Esophagus squamous epithelium (tissue), 5 donors: ENCODE measurements at regions not wholly inside any gene's neighbourhood (a gene's known extent, or its start where the extent isn't known, plus 50 kb on each side); places are given as distances from the start of the nearest gene placed in this dataset.

Experiments used
- DNase-seq: peaks from one replicate; lab custom pipeline; 2025; lab: John Stamatoyannopoulos, UW
- H3K27ac ChIP-seq, 4 donors: fragments of 200-600 bp; sonication (generic); one replicate each; pipeline ENCODE4 v1.5.1; 2016 to 2019; ENCODE audit warnings: mild to moderate bottlenecking in 1 of 4
- H3K27me3 ChIP-seq, 4 donors: fragments of 200-600 bp; sonication (generic); 1 replicate in 3 of 4; 2 replicates in 1 of 4; pipeline versions ENCODE4 v1.5.1 to v1.6.0; 2017 to 2021; ENCODE audit warnings: antibody characterized with exemption in 1 of 4
- H3K36me3 ChIP-seq, 3 donors: fragments of 200-600 bp; sonication (generic); one replicate each; pipeline ENCODE4 v1.5.1; 2016 to 2019
- H3K4me1 ChIP-seq, 3 donors: fragments of 200-600 bp; sonication (generic); one replicate each; pipeline ENCODE4 v1.5.1; 2017 to 2019
- H3K4me3 ChIP-seq, 4 donors: fragments of 200-600 bp; sonication (generic); 1 replicate in 3 of 4; 2 replicates in 1 of 4; pipeline ENCODE4 v1.5.1; 2016 to 2019; ENCODE audit warnings: mild to moderate bottlenecking in 2 of 4, moderate library complexity in 1 of 4
- H3K9me3 ChIP-seq, 3 donors: fragments of 200-600 bp; sonication (generic); one replicate each; pipeline ENCODE4 v1.5.1; 2016 to 2019
- CTCF ChIP-seq, 6 experiments: fragments of 450-650 bp in 4 of 6; fragments of 200-600 bp in 2 of 6; sonication (generic) in 2 of 6; IDR thresholded peaks; one replicate each; pipeline ENCODE4 v1.5.1; 2016 to 2019; ENCODE audit warnings: antibody characterized with exemption in 6 of 6, mild to moderate bottlenecking in 4 of 6, moderate library complexity in 4 of 6
- POLR2A ChIP-seq, 4 donors: fragments of 450-650 bp; IDR thresholded peaks; one replicate each; pipeline ENCODE4 v1.6.1; 2017; ENCODE audit warnings: antibody characterized with exemption in 4 of 4, mild to moderate bottlenecking in 4 of 4, moderate library complexity in 3 of 4
- WGBS, 2 donors: methylation state at CpG; one replicate each; pipeline ENCODE4 v1.1.5; 2018; 5-methylcytosine and 5-hydroxymethylcytosine counted together
- intact Hi-C: fragments of 100-400 bp; cut with DNase I; formaldehyde crosslinking; loops from one replicate; pipeline ENCODE4 v1.15.0; 2022
- donor health status: DM: yes; HTN: yes; CAD: no.

GRCh38 chr16:5349101-5349500 lies 251.5 kb upstream of the EEF2KMT start:
- no peaks in the 10 kb centered on the region for H3K27me3 ChIP-seq
- WGBS, 2 donors: 89 to 95% methylated on average over 8 of the region's 8 CpGs

GRCh38 chr16:5347561-5347960 lies 250.0 kb upstream of the EEF2KMT start:
- intact Hi-C loops: no loop called here
- 78 to 85% methylated on average over 4 of the region's 4 CpGs for WGBS, 2 donors
- no peak for DNase-seq
- TF ChIP-seq CTCF (IDR thresholded peaks at IDR 0.05): no peak
- TF ChIP-seq POLR2A (IDR thresholded peaks at IDR 0.05): no peak
- Histone ChIP-seq H3K4me3 (no peak overlapping the region), H3K27me3 (no peaks in the 10 kb centered on the region), H3K36me3 (no peaks in the 10 kb centered on the region), H3K9me3 (no peaks in the 10 kb centered on the region), H3K4me1 (no peaks in the 10 kb centered on the region), H3K27ac (no peak overlapping the region)

More at GRCh38 chr16:5349101-5349500, 251.5 kb upstream of the EEF2KMT start:
- intact Hi-C loops: no loop called here
- Histone ChIP-seq H3K9me3 (no peaks in the 10 kb centered on the region), H3K4me3 (no peak overlapping the region), H3K4me1 (no peaks in the 10 kb centered on the region), H3K27ac (no peak overlapping the region), H3K36me3 (no peaks in the 10 kb centered on the region)
- no peak for TF ChIP-seq CTCF (IDR thresholded peaks at IDR 0.05)
- no peak for TF ChIP-seq POLR2A (IDR thresholded peaks at IDR 0.05)
- DNase-seq: no peak

- TF ChIP-seq POLR2A (IDR thresholded peaks at IDR 0.05): no peak
- no peak for TF ChIP-seq CTCF (IDR thresholded peaks at IDR 0.05)
- DNase-seq: no peak
- Histone ChIP-seq H3K27ac (no peak overlapping the region), H3K4me1 (no peaks in the 10 kb centered on the region), H3K9me3 (no peaks in the 10 kb centered on the region), H3K4me3 (no peak overlapping the region), H3K27me3 (no peaks in the 10 kb centered on the region), H3K36me3 (no peaks in the 10 kb centered on the region)
- intact Hi-C loops: no loop called here
- 31 to 62% methylated on average over 4 to 6 of the region's 6 CpGs for WGBS, 2 donors
Measured at GRCh38 chr16:5336941-5337340, 239.3 kb upstream of the EEF2KMT start.

- TF ChIP-seq POLR2A (IDR thresholded peaks at IDR 0.05): no peak
- no peak for TF ChIP-seq CTCF (IDR thresholded peaks at IDR 0.05)
- no peak overlapping the region for H3K27ac ChIP-seq
- H3K4me1 ChIP-seq: no peaks in the 10 kb centered on the region
- H3K27me3 ChIP-seq: no peaks in the 10 kb centered on the region
- DNase-seq: no peak
- no peaks in the 10 kb centered on the region for H3K9me3 ChIP-seq
- no peak overlapping the region for H3K4me3 ChIP-seq
- no peaks in the 10 kb centered on the region for H3K36me3 ChIP-seq
- 34 to 38% methylated on average over 4 of the region's 4 CpGs for WGBS, 2 donors
- intact Hi-C loops: no loop called here
Measured at GRCh38 chr16:5333991-5334390, 236.4 kb upstream of the EEF2KMT start.

GRCh38 chr16:5333126-5333525 lies 235.5 kb upstream of the EEF2KMT start:
- no peaks in the 10 kb centered on the region for H3K27me3 ChIP-seq
- WGBS, 2 donors: 83 to 92% methylated on average over 5 of the region's 5 CpGs
- H3K27ac ChIP-seq: no peak overlapping the region
- H3K36me3 ChIP-seq: no peaks in the 10 kb centered on the region
- H3K4me3 ChIP-seq: no peak overlapping the region
- intact Hi-C loops: no loop called here
- no peak for TF ChIP-seq CTCF (IDR thresholded peaks at IDR 0.05)
- TF ChIP-seq POLR2A (IDR thresholded peaks at IDR 0.05): no peak
- no peaks in the 10 kb centered on the region for H3K9me3 ChIP-seq
- no peaks in the 10 kb centered on the region for H3K4me1 ChIP-seq
- DNase-seq: no peak
